H1 (cell line): ENCODE measurements at regions not wholly inside any gene's neighbourhood (a gene's known extent, or its start where the extent isn't known, plus 50 kb on each side); places are given as distances from the start of the nearest gene placed in this dataset.

Source experiments
- E2F6 ChIP-seq: IDR thresholded peaks from 2 replicates; pipeline ENCODE4 v1.6.1; 2012; ENCODE audit warnings: inconsistent platforms

GRCh38 chrX:116384406-116384954 lies 51.9 kb upstream of the SLC6A14 start (continued):
- no peak for TF ChIP-seq E2F6
